ENCODE measurements at regions not wholly inside any gene's neighbourhood (a gene's known extent, or its start where the extent isn't known, plus 50 kb on each side); places are given as distances from the start of the nearest gene placed in this dataset.

- no peaks in the 10 kb centered on the region for H3K27me3 ChIP-seq (ENCODE audit: control insufficient read depth, insufficient read depth, low read length)
- H3K9me3 ChIP-seq (ENCODE audit: control insufficient read depth, insufficient read depth, low read length) = no peaks in the 10 kb centered on the region
- H3K4me3 ChIP-seq (ENCODE audit: low read length) = no peak overlapping the region
- H3K4me1 ChIP-seq (ENCODE audit: control insufficient read depth, insufficient read depth, low read length) = no peaks in the 10 kb centered on the region
- no peaks in the 10 kb centered on the region for H3K36me3 ChIP-seq (ENCODE audit: control insufficient read depth, insufficient read depth, low read length)
- H3K27ac ChIP-seq (ENCODE audit: low read length) = no peak overlapping the region
- no peak for DNase-seq (ENCODE audit: low read depth, low spot score)
Observed at GRCh38 chr12:61311413-61311812, 948.8 kb upstream of the USP15 start.

GRCh38 chr12:61348871-61349270 lies 911.3 kb upstream of the USP15 start:
- H3K4me3 ChIP-seq (ENCODE audit: low read length) = no peak overlapping the region
- no peaks in the 10 kb centered on the region for H3K36me3 ChIP-seq (ENCODE audit: control insufficient read depth, insufficient read depth, low read length)

GRCh38 chr12:61355105-61355504 lies 905.1 kb upstream of the USP15 start:
- Histone ChIP-seq H3K9me3 (ENCODE audit: control insufficient read depth, insufficient read depth, low read length) (no peaks in the 10 kb centered on the region), H3K27ac (ENCODE audit: low read length) (no peak overlapping the region), H3K27me3 (ENCODE audit: control insufficient read depth, insufficient read depth, low read length) (no peaks in the 10 kb centered on the region), H3K4me3 (ENCODE audit: low read length) (no peak overlapping the region), H3K4me1 (ENCODE audit: control insufficient read depth, insufficient read depth, low read length) (no peaks in the 10 kb centered on the region; the same call in 1 of the 2 replicates), H3K36me3 (ENCODE audit: control insufficient read depth, insufficient read depth, low read length) (no peaks in the 10 kb centered on the region; the same call in 1 of the 2 replicates)
- no CpG with 5 or more reads among the region's 10 CpGs for WGBS (ENCODE audit: insufficient coverage, insufficient read length)
- no peak for DNase-seq (ENCODE audit: low read depth, low spot score)

More at GRCh38 chr12:61348871-61349270, 911.3 kb upstream of the USP15 start:
- H3K4me1 ChIP-seq (ENCODE audit: control insufficient read depth, insufficient read depth, low read length) = no peaks in the 10 kb centered on the region
- H3K27ac ChIP-seq (ENCODE audit: low read length) = no peak overlapping the region
- no peaks in the 10 kb centered on the region for H3K27me3 ChIP-seq (ENCODE audit: control insufficient read depth, insufficient read depth, low read length)
- no peak for DNase-seq (ENCODE audit: low read depth, low spot score)
- no peaks in the 10 kb centered on the region for H3K9me3 ChIP-seq (ENCODE audit: control insufficient read depth, insufficient read depth, low read length)
- WGBS (ENCODE audit: insufficient coverage, insufficient read length) = no CpG with 5 or more reads among the region's 3 CpGs

GRCh38 chr12:61356485-61356884 lies 903.7 kb upstream of the USP15 start:
- Histone ChIP-seq H3K36me3 (ENCODE audit: control insufficient read depth, insufficient read depth, low read length) (no peaks in the 10 kb centered on the region; the same call in 1 of the 2 replicates), H3K27ac (ENCODE audit: low read length) (no peak overlapping the region), H3K27me3 (ENCODE audit: control insufficient read depth, insufficient read depth, low read length) (no peaks in the 10 kb centered on the region), H3K4me3 (ENCODE audit: low read length) (no peak overlapping the region), H3K4me1 (ENCODE audit: control insufficient read depth, insufficient read depth, low read length) (no peaks in the 10 kb centered on the region; the same call in 1 of the 2 replicates), H3K9me3 (ENCODE audit: control insufficient read depth, insufficient read depth, low read length) (no peaks in the 10 kb centered on the region)
- no peak for DNase-seq (ENCODE audit: low read depth, low spot score)
- no CpG with 5 or more reads among the region's 6 CpGs for WGBS (ENCODE audit: insufficient coverage, insufficient read length)

- H3K4me1 ChIP-seq (ENCODE audit: control insufficient read depth, insufficient read depth, low read length) = no peaks in the 10 kb centered on the region; the same call in 1 of the 2 replicates
- no CpG with 5 or more reads among the region's 4 CpGs for WGBS (ENCODE audit: insufficient coverage, insufficient read length)
- no peaks in the 10 kb centered on the region; the same call in 1 of the 2 replicates for H3K36me3 ChIP-seq (ENCODE audit: control insufficient read depth, insufficient read depth, low read length)
- no peak for DNase-seq (ENCODE audit: low read depth, low spot score)
- H3K27ac ChIP-seq (ENCODE audit: low read length) = no peak overlapping the region
- H3K4me3 ChIP-seq (ENCODE audit: low read length) = no peak overlapping the region
- no peaks in the 10 kb centered on the region for H3K27me3 ChIP-seq (ENCODE audit: control insufficient read depth, insufficient read depth, low read length)
- H3K9me3 ChIP-seq (ENCODE audit: control insufficient read depth, insufficient read depth, low read length) = no peaks in the 10 kb centered on the region
Observed at GRCh38 chr12:61357496-61357895, 902.7 kb upstream of the USP15 start.

GRCh38 chr12:61362037-61362436 lies 898.2 kb upstream of the USP15 start:
- DNase-seq (ENCODE audit: low read depth, low spot score) = no peak
- Histone ChIP-seq H3K4me3 (ENCODE audit: low read length) (no peak overlapping the region), H3K4me1 (ENCODE audit: control insufficient read depth, insufficient read depth, low read length) (no peaks in the 10 kb centered on the region), H3K36me3 (ENCODE audit: control insufficient read depth, insufficient read depth, low read length) (no peaks in the 10 kb centered on the region), H3K27me3 (ENCODE audit: control insufficient read depth, insufficient read depth, low read length) (no peaks in the 10 kb centered on the region), H3K27ac (ENCODE audit: low read length) (no peak overlapping the region), H3K9me3 (ENCODE audit: control insufficient read depth, insufficient read depth, low read length) (no peaks in the 10 kb centered on the region)
- 100% methylated on average over 1 of the region's 3 CpGs for WGBS (ENCODE audit: insufficient coverage, insufficient read length)

- Histone ChIP-seq H3K27me3 (ENCODE audit: control insufficient read depth, insufficient read depth, low read length) (no peaks in the 10 kb centered on the region), H3K4me3 (ENCODE audit: low read length) (no peak overlapping the region), H3K27ac (ENCODE audit: low read length) (no peak overlapping the region), H3K36me3 (ENCODE audit: control insufficient read depth, insufficient read depth, low read length) (no peaks in the 10 kb centered on the region), H3K9me3 (ENCODE audit: control insufficient read depth, insufficient read depth, low read length) (no peaks in the 10 kb centered on the region; the same call in 1 of the 2 replicates), H3K4me1 (ENCODE audit: control insufficient read depth, insufficient read depth, low read length) (no peaks in the 10 kb centered on the region)
- DNase-seq (ENCODE audit: low read depth, low spot score) = no peak
- no CpG with 5 or more reads among the region's 1 CpG for WGBS (ENCODE audit: insufficient coverage, insufficient read length)
Observed at GRCh38 chr12:61365001-61365400, 895.2 kb upstream of the USP15 start.

- no CpG with 5 or more reads among the region's 1 CpG for WGBS (ENCODE audit: insufficient coverage, insufficient read length)
Observed at GRCh38 chr12:61367281-61367785, 892.9 kb upstream of the USP15 start.

GRCh38 chr12:61369241-61369910 lies 890.8 kb upstream of the USP15 start:
- Histone ChIP-seq H3K9me3 (ENCODE audit: control insufficient read depth, insufficient read depth, low read length) (no peaks in the 10 kb centered on the region; the same call in 1 of the 2 replicates), H3K4me3 (ENCODE audit: low read length) (no peak overlapping the region), H3K4me1 (ENCODE audit: control insufficient read depth, insufficient read depth, low read length) (no peaks in the 10 kb centered on the region), H3K27me3 (ENCODE audit: control insufficient read depth, insufficient read depth, low read length) (no peaks in the 10 kb centered on the region), H3K27ac (ENCODE audit: low read length) (no peak overlapping the region), H3K36me3 (ENCODE audit: control insufficient read depth, insufficient read depth, low read length) (no peaks in the 10 kb centered on the region)
- WGBS (ENCODE audit: insufficient coverage, insufficient read length) = no CpG with 5 or more reads among the region's 4 CpGs
- no peak for DNase-seq (ENCODE audit: low read depth, low spot score)

More at GRCh38 chr12:61367281-61367785, 892.9 kb upstream of the USP15 start:
- Histone ChIP-seq H3K36me3 (ENCODE audit: control insufficient read depth, insufficient read depth, low read length) (no peaks in the 10 kb centered on the region), H3K27ac (ENCODE audit: low read length) (no peak overlapping the region), H3K4me3 (ENCODE audit: low read length) (no peak overlapping the region), H3K9me3 (ENCODE audit: control insufficient read depth, insufficient read depth, low read length) (no peaks in the 10 kb centered on the region; the same call in 1 of the 2 replicates), H3K27me3 (ENCODE audit: control insufficient read depth, insufficient read depth, low read length) (no peaks in the 10 kb centered on the region), H3K4me1 (ENCODE audit: control insufficient read depth, insufficient read depth, low read length) (no peaks in the 10 kb centered on the region)
- DNase-seq (ENCODE audit: low read depth, low spot score) = no peak

GRCh38 chr12:61384511-61384910 lies 875.7 kb upstream of the USP15 start:
- WGBS (ENCODE audit: insufficient coverage, insufficient read length) = no CpG with 5 or more reads among the region's 1 CpG
- no peaks in the 10 kb centered on the region for H3K9me3 ChIP-seq (ENCODE audit: control insufficient read depth, insufficient read depth, low read length)
- H3K27me3 ChIP-seq (ENCODE audit: control insufficient read depth, insufficient read depth, low read length) = no peaks in the 10 kb centered on the region
- no peak overlapping the region for H3K27ac ChIP-seq (ENCODE audit: low read length)
- no peak for DNase-seq (ENCODE audit: low read depth, low spot score)
- no peaks in the 10 kb centered on the region for H3K4me1 ChIP-seq (ENCODE audit: control insufficient read depth, insufficient read depth, low read length)
- H3K4me3 ChIP-seq (ENCODE audit: low read length) = no peak overlapping the region
- no peaks in the 10 kb centered on the region for H3K36me3 ChIP-seq (ENCODE audit: control insufficient read depth, insufficient read depth, low read length)

GRCh38 chr12:61385771-61386170 lies 874.4 kb upstream of the USP15 start:
- Histone ChIP-seq H3K27ac (ENCODE audit: low read length) (no peak overlapping the region), H3K27me3 (ENCODE audit: control insufficient read depth, insufficient read depth, low read length) (no peaks in the 10 kb centered on the region), H3K36me3 (ENCODE audit: control insufficient read depth, insufficient read depth, low read length) (no peaks in the 10 kb centered on the region), H3K9me3 (ENCODE audit: control insufficient read depth, insufficient read depth, low read length) (no peaks in the 10 kb centered on the region), H3K4me3 (ENCODE audit: low read length) (no peak overlapping the region), H3K4me1 (ENCODE audit: control insufficient read depth, insufficient read depth, low read length) (no peaks in the 10 kb centered on the region)
- DNase-seq (ENCODE audit: low read depth, low spot score) = no peak
